Astrocyte (in vitro differentiated cells and primary cell): ENCODE measurements at regions not wholly inside any gene's neighbourhood (a gene's known extent, or its start where the extent isn't known, plus 50 kb on each side); places are given as distances from the start of the nearest gene placed in this dataset.

Experiments used
- CTCF ChIP-seq: IDR thresholded peaks from 2 replicates; pipeline ENCODE4 v1.5.1; 2011; ENCODE audit warnings: low read depth, mild to moderate bottlenecking, inconsistent platforms, low read length, moderate library complexity; ENCODE audit not compliant: insufficient read depth
- EZH2 ChIP-seq: IDR thresholded peaks from 2 replicates; pipeline ENCODE4 v1.6.1; 2012; ENCODE audit warnings: mild to moderate bottlenecking, low read length, inconsistent platforms; ENCODE audit not compliant: insufficient read depth

DNA sequence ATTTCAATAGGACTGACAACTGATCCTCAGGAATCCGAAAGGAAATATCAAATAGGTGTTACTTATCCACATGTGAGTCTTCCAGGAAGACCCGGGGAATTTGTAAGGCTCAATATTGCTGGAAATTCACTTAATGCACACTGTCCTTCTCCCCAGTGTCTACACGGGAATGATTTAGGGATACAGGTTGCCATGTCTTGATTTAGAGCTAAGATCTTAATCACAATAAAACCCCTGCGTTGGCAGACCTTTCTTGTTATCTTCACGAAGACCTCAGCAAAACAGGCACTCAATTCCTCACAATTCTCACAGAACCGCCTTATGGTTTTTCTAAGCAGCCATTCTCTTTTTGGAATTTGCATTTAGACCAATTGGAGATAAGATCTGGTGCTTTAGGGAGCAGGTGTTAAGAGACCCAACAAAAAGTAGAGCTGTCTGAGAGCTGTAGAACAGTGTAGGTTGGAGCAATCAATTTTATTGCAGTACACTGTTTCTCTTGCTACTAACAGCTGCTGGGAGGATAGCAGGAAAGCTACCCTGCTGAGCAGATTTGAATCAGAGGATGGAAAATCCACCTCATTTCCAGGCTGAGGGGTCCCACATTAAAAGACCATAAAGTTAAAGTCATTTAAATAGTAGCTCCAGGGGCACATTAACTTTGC, 925.7 kb downstream of the EPHA3 start:
- TF ChIP-seq CTCF: no peak
- TF ChIP-seq EZH2: no peak
